A549 (cell line): ENCODE measurements at regions not wholly inside any gene's neighbourhood (a gene's known extent, or its start where the extent isn't known, plus 50 kb on each side); places are given as distances from the start of the nearest gene placed in this dataset.

Source experiments
- CTCF ChIP-seq: fragments of >200 bp; sonication (Bioruptor Twin); formaldehyde crosslinking; IDR thresholded peaks from 3 replicates; pipeline ENCODE4 v1.5.1; 2016
- EHMT2 ChIP-seq: fragments of 200-600 bp; sonication (generic); IDR thresholded peaks from 2 replicates; pipeline ENCODE4 v1.6.1; 2016; ENCODE audit warnings: antibody characterized with exemption, low read depth, mild to moderate bottlenecking, moderate library complexity
- EP300 ChIP-seq, 2 experiments: fragments of >200 bp; sonication (Bioruptor Twin); formaldehyde crosslinking; IDR thresholded peaks; 2 replicates in 1 of 2; 3 replicates in 1 of 2; pipeline ENCODE4 v1.6.1; 2016 to 2017
- GATA3 ChIP-seq: IDR thresholded peaks from 2 replicates; pipeline ENCODE4 v1.6.1; 2012; ENCODE audit warnings: borderline replicate concordance
- MAFK ChIP-seq: fragments of 450-650 bp; IDR thresholded peaks from 2 replicates; pipeline ENCODE4 v1.6.1; 2014; ENCODE audit not compliant: partially characterized antibody
- MAX ChIP-seq: IDR thresholded peaks from 2 replicates; pipeline ENCODE4 v1.6.1; 2012
- MYC ChIP-seq: IDR thresholded peaks from 2 replicates; pipeline ENCODE4 v1.6.1; 2012; ENCODE audit warnings: mild to moderate bottlenecking, inconsistent platforms, low read length, improper control_type of control experiment, borderline replicate concordance
- NPAS2 ChIP-seq: fragments of 250-450 bp; sonication (Bioruptor Pico); IDR thresholded peaks from 2 replicates; pipeline ENCODE4 v1.8.0; 2022; ENCODE audit warnings: mild to moderate bottlenecking, moderate library complexity, borderline replicate concordance
- PHF8 ChIP-seq: fragments of 200-600 bp; sonication (generic); IDR thresholded peaks from 2 replicates; pipeline ENCODE4 v1.6.1; 2016; ENCODE audit warnings: low read depth, mild to moderate bottlenecking, antibody characterized with exemption, moderate library complexity, borderline replicate concordance
- POLR2A ChIP-seq: IDR thresholded peaks from 2 replicates; pipeline ENCODE4 v1.6.1; 2012; ENCODE audit warnings: mild to moderate bottlenecking, low read length
- POLR2AphosphoS2 ChIP-seq: conservative IDR thresholded peaks from 2 replicates; pipeline ENCODE4 v1.6.1; 2012; ENCODE audit warnings: low read length, improper control_type of control experiment, inconsistent platforms
- RAD21 ChIP-seq, 2 experiments: fragments of >200 bp in 1 of 2; sonication (Bioruptor Twin) in 1 of 2; formaldehyde crosslinking in 1 of 2; IDR thresholded peaks in 1 of 2; conservative IDR thresholded peaks in 1 of 2; 2 replicates in 1 of 2; 3 replicates in 1 of 2; pipeline ENCODE4 v1.6.1; 2012 to 2018; ENCODE audit warnings: inconsistent platforms in 1 of 2
- RCOR1 ChIP-seq: fragments of 150-350 bp; IDR thresholded peaks from 2 replicates; pipeline ENCODE4 v1.6.1; 2014; ENCODE audit warnings: antibody characterized with exemption, low read length, low read depth
- ZC3H11A ChIP-seq: fragments of 450-650 bp; IDR thresholded peaks from 2 replicates; pipeline ENCODE4 v1.6.1; 2014; ENCODE audit warnings: antibody characterized with exemption, mild to moderate bottlenecking

DNA sequence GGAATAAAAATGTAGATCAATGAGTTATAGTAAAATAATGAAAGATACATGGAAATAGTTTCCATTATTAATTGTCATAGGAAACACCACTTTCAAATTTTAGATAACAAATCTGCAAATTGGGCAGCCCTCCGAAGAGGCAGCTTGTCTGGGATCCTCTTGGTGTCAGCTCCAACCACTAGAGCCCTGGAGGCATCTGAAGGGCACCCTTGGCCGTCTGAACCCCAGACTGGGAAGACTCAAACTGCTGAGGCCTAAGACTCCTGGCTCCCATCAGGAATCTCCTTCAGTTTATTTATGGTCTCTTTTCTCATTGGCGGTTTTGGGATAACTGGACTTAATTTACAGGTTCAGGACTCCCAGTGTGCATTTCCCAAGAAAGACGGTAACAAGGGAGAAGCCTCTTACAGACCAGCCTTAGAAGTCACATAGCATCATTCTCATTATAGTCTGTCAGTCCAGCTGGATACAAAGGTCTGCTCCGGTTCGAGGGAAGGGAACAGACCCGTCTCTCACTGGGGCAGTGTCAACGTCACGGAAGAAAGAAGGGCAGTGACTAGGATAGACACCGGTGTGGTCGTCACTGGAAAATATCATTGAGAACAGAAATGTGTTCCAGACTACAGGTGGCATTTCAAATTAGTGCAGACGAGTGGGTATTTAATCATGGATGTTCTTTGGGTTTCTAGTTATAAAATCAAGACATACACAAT lies 390.7 kb upstream of the NETO1 start:
- no peak for TF ChIP-seq MAFK
- TF ChIP-seq POLR2A, result no peak
- no peak for TF ChIP-seq CTCF
- no peak for TF ChIP-seq ZC3H11A
- TF ChIP-seq MAX, result no peak
- no peak for TF ChIP-seq EP300 (IDR thresholded peaks at IDR 0.05)
- no peak for TF ChIP-seq GATA3
- TF ChIP-seq RAD21 (conservative IDR thresholded peaks at IDR 0.05 in 1 of 2, IDR thresholded peaks at IDR 0.05 in 1 of 2), result no peak
- no peak for TF ChIP-seq MYC
- TF ChIP-seq RCOR1, result no peak
- no peak for TF ChIP-seq PHF8
- no peak for TF ChIP-seq EHMT2
- TF ChIP-seq POLR2AphosphoS2, result no peak
- TF ChIP-seq NPAS2 (CRISPR knock-in tag), result no peak
